GM12875 (cell line): ENCODE measurements at regions not wholly inside any gene's neighbourhood (a gene's known extent, or its start where the extent isn't known, plus 50 kb on each side); places are given as distances from the start of the nearest gene placed in this dataset.

ENCODE experiments used
- H3K4me3 ChIP-seq: one replicate; pipeline ENCODE4 v1.5.1; 2011; ENCODE audit warnings: low read depth, low read length, control low read depth
- TF ChIP-seq, protein P1 (sequence below): IDR thresholded peaks from 2 replicates; pipeline ENCODE4 v1.5.1; 2011; ENCODE audit warnings: low read depth, mild to moderate bottlenecking, control low read depth, inconsistent platforms, low read length, moderate library complexity, borderline replicate concordance; ENCODE audit not compliant: insufficient read depth

DNA sequence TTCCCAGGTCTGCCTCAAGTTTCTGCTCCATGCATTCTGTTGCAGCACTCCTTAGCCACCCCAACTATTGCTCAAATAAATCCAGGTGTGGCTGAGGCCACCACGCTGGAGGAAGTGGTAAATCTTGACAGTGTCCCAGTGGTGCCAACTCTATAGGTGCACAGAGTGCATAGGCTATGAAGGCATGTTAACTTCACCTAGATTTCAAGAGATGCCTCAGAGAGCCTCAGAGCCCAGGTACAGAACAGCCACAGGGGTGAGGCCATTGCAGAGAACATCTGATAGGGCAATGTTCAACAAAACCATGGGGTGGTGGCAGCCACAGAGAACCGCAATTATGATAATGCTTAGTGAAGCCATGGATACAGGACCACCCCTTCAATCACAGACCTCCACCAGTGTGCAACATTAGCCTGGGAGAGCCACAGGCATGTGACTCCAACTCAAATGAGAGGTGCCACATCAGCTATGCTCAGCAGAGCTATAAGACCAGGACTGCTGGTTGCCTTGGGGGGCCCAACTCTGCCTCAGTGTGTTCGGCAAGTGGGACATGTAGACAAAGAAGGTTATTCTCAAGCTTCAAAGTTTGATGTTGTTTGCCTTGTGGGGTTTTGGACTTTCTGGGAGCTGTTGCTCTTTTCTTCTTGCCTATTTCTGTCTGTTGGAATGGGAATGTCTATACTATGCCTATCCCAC, 468.7 kb downstream of the ANKRD50 start:
- TF ChIP-seq, protein P1, sequence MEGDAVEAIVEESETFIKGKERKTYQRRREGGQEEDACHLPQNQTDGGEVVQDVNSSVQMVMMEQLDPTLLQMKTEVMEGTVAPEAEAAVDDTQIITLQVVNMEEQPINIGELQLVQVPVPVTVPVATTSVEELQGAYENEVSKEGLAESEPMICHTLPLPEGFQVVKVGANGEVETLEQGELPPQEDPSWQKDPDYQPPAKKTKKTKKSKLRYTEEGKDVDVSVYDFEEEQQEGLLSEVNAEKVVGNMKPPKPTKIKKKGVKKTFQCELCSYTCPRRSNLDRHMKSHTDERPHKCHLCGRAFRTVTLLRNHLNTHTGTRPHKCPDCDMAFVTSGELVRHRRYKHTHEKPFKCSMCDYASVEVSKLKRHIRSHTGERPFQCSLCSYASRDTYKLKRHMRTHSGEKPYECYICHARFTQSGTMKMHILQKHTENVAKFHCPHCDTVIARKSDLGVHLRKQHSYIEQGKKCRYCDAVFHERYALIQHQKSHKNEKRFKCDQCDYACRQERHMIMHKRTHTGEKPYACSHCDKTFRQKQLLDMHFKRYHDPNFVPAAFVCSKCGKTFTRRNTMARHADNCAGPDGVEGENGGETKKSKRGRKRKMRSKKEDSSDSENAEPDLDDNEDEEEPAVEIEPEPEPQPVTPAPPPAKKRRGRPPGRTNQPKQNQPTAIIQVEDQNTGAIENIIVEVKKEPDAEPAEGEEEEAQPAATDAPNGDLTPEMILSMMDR: no peak
- no peak overlapping the region for H3K4me3 ChIP-seq

DNA sequence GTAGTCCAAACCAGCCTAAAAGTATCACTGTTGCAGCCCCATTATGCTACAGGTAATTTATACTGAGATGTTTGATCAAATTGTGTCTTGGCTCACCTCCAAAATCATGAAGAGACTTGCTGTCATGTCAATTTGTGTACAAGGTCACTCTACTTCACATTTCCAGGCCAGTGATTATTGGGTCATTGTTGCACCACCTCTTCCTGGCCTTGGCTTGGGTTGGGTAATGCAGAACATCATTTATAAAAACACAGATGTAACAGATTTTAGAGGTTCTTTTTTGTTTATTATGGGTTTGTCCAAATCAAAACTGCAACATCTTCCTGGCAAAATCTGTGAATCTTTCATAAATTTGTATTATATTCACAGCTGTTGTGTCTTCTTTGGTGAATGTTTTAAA, 459.5 kb downstream of the ANKRD50 start:
- no peak overlapping the region for H3K4me3 ChIP-seq
- TF ChIP-seq, protein P1: no peak

DNA sequence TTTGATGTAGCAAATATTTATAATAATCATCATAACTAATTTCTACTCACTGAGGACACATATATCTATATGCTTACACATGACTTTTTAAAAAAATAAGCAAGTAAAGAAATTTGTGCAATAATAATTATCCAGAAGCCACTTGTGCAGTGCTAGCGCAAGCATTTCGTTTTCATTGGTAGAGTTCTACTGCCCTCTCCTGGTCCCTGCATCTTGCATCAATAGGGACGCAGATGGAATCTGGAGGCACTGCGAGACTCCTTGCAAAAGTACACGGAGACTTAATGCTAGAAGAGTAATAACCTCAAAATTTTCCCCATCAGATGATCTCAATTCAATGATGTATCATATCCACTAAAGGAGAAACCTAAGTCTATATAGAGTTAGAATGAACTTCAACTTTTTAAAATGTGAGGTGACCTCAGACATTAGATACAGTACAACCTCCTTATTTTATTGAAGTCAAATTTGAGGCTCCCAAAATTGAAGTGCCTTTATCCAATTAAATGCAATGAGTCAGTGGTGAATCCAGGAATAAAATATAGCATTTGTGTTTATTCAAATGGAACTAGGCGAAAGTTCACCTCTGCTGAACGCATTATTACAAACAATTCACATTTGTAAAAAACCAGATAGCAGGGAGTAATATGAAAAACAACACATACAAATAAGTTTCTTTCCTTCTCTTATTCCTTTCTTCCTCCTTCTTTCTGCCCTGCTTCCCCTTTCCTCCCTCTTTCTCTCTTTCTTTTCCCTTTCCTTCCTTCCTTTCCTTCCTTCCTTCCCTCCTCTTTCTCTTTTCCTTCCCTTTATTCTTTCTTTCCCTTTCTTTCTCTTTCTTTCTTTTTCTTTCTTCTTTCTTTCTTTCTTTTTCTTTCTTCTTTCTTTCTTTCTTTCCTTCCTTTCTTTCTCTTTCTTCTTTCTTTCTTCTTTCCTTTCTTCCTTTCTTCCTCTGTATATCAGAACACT, 450.0 kb downstream of the ANKRD50 start:
- no peak overlapping the region for H3K4me3 ChIP-seq

DNA sequence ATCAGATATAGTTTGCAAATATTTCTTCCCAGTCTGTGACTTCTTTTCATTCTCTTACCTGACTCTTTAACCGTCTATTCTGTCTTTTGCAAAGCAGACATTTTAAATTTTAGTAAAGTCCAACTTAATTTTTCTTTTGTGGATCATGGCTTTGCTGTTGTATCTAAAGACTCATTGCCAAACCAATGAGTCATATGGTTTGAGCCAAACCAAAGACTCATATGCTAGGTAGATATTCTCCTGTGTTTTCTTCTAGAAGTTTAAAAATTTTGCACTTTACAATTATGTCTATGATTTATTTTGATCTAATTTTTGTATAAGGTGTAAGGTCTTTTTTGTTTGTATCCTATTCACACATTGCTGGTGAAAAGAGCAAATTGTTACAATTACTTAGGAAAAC, 446.8 kb downstream of the ANKRD50 start:
- no peak overlapping the region for H3K4me3 ChIP-seq
- TF ChIP-seq, protein P1: no peak

More for the DNA sequence above, 450.0 kb downstream of the ANKRD50 start:
- TF ChIP-seq, protein P1: peak; percentile 64

DNA sequence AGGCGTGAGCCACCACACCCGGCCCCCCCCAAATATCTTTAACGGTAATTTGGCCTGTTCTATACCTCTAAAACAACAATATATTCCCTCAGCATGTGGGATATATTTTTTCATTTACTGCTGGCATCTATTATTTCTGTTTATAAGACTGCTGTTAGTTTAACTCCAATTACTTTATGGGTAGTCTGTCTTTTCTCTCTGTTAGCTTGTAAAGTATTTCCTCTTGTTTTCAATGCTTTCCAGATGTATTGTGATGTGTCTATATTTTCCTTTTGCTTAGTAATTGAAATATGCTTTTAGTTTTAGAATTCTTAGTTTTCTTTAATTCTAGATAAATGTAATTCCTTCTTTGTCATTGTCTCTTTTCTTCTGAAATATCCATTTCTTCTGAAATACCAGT, 445.8 kb downstream of the ANKRD50 start:
- no peak overlapping the region for H3K4me3 ChIP-seq
- TF ChIP-seq, protein P1: no peak

DNA sequence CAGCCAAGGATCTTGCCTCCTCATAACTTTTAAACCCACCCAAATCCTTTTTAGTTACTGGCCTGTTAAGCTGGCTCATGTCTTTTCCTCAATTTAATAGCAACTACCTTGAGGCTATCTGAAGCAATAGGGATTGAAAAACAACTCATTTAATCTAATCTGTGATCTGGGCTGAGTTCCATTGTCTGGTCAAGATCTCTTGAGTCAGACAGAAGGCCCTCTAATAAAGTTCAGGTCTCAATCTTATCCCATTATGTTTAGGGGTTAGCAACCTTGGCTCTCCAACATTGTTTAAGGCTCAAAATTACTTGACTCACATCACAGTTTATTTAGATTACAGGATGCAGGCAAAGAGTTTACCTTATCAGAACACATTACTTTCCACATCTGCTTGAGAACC, 436.1 kb downstream of the ANKRD50 start:
- no peak overlapping the region for H3K4me3 ChIP-seq
- TF ChIP-seq, protein P1: no peak
